ENCODE measurements at regions not wholly inside any gene's neighbourhood (a gene's known extent, or its start where the extent isn't known, plus 50 kb on each side); places are given as distances from the start of the nearest gene placed in this dataset.

DNA sequence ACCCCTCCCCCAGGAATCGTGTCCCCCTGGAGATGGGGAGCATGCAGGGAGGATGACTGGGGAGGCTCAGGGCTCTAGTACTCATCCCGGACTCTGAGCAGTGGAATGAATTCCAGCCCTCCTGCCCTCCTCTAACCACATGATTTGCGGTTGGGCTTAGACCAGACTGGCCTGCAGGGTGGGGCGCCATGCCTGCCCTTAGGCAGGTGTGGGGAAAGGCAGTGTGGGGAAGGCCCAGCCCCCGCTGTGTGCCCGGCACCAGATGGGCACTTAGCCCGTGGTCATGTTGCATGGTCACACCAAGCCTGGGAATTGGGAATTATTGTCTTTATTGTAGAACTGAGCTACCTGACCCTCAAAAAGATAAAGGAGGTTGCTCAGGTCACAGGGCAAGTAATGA, 283.8 kb downstream of the TLE3 start:
- no peaks in the 10 kb centered on the region for H3K36me3 Mint-ChIP-seq (ENCODE audit: low read depth)
- TF ChIP-seq, protein P1, sequence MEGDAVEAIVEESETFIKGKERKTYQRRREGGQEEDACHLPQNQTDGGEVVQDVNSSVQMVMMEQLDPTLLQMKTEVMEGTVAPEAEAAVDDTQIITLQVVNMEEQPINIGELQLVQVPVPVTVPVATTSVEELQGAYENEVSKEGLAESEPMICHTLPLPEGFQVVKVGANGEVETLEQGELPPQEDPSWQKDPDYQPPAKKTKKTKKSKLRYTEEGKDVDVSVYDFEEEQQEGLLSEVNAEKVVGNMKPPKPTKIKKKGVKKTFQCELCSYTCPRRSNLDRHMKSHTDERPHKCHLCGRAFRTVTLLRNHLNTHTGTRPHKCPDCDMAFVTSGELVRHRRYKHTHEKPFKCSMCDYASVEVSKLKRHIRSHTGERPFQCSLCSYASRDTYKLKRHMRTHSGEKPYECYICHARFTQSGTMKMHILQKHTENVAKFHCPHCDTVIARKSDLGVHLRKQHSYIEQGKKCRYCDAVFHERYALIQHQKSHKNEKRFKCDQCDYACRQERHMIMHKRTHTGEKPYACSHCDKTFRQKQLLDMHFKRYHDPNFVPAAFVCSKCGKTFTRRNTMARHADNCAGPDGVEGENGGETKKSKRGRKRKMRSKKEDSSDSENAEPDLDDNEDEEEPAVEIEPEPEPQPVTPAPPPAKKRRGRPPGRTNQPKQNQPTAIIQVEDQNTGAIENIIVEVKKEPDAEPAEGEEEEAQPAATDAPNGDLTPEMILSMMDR (conservative IDR thresholded peaks at IDR 0.05): no peak
- DNase-seq (ENCODE audit: low read depth, low spot score): no peak
- peaks cover 13% of the 10 kb centered on the region for H3K27me3 Mint-ChIP-seq (ENCODE audit: low read depth)
- no peaks in the 10 kb centered on the region for H3K4me1 Mint-ChIP-seq
- H3K27ac Mint-ChIP-seq (ENCODE audit: unreplicated experiment): no peak overlapping the region
- no peaks in the 10 kb centered on the region for H3K9me3 Mint-ChIP-seq
- H3K4me3 Mint-ChIP-seq: no peak overlapping the region

DNA sequence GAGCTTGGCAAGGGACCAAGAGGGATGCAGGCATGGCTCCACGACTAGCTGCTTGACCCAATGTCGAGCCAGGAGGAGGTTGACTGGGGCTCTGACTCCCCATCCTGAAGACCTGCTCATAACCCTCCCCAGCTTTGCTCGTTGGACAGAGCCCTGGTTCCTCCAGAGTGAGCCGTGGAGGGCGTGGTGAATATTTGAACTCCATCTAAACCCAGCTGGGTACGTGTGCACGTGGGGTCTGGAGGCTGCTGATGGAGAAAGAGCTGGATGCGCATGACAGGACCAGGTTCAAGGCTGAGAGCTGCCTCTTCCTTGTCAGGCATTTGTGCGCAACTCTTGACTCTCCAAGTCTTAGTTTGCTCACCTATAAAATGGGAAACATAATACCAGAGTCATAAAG, 282.8 kb downstream of the TLE3 start:
- Mint-ChIP-seq H3K36me3 (ENCODE audit: low read depth) (no peaks in the 10 kb centered on the region), H3K9me3 (no peaks in the 10 kb centered on the region), H3K27me3 (ENCODE audit: low read depth) (peaks cover 17% of the 10 kb centered on the region), H3K4me1 (no peaks in the 10 kb centered on the region), H3K4me3 (no peak overlapping the region), H3K27ac (ENCODE audit: unreplicated experiment) (no peak overlapping the region)
- DNase-seq (ENCODE audit: low read depth, low spot score): no peak
- TF ChIP-seq, protein P1 (conservative IDR thresholded peaks at IDR 0.05): no peak

DNA sequence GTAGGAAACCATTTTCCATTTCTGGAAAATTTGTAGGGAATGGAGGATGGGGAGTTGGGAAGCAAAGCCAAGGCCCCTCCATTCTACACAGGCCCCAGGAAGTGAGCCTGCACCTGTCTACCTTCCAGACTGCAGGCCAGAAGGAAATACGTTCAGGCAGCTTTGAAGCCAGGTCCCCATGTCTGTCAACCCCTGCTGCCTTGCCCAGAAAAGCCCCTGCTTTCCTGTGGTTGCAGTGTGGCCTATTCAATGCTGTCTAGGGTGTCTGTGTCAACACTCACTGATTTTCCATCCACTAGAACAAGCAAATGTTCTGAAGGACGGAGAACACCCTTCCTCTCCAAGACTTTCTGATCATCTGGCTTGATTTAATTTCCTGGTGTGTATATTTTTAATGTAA, 281.9 kb downstream of the TLE3 start:
- peaks cover 22% of the 10 kb centered on the region for H3K27me3 Mint-ChIP-seq (ENCODE audit: low read depth)
- H3K36me3 Mint-ChIP-seq (ENCODE audit: low read depth): no peaks in the 10 kb centered on the region
- H3K27ac Mint-ChIP-seq (ENCODE audit: unreplicated experiment): no peak overlapping the region
- no peak for DNase-seq (ENCODE audit: low read depth, low spot score)
- H3K4me1 Mint-ChIP-seq: no peaks in the 10 kb centered on the region
- no peaks in the 10 kb centered on the region for H3K9me3 Mint-ChIP-seq
- H3K4me3 Mint-ChIP-seq: no peak overlapping the region
- TF ChIP-seq, protein P1 (conservative IDR thresholded peaks at IDR 0.05): no peak

DNA sequence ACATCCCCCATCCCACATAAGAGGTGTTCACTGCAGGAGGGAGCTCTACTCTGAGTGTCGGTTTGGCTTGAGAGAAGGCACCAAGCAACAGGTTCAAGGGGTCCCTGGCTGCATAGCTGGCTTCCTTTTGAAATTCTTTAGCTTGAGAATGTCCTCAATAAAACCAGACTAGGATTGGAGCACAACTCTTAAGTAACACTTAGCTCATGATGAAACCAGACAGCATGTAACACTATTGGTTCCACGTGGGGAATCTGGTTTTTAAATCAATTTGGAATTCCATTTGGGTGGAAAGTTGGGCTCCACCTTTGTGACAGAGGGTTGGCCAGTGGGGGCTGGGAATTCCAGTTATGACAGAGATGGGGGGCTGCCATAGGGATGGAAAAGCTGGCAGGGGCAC, 281.2 kb downstream of the TLE3 start:
- no peaks in the 10 kb centered on the region for H3K4me1 Mint-ChIP-seq
- no peak for DNase-seq (ENCODE audit: low read depth, low spot score)
- TF ChIP-seq, protein P1 (conservative IDR thresholded peaks at IDR 0.05): no peak
- H3K9me3 Mint-ChIP-seq: no peaks in the 10 kb centered on the region
- peaks cover 24% of the 10 kb centered on the region for H3K27me3 Mint-ChIP-seq (ENCODE audit: low read depth)
- no peak overlapping the region for H3K4me3 Mint-ChIP-seq
- no peaks in the 10 kb centered on the region for H3K36me3 Mint-ChIP-seq (ENCODE audit: low read depth)
- H3K27ac Mint-ChIP-seq (ENCODE audit: unreplicated experiment): no peak overlapping the region

DNA sequence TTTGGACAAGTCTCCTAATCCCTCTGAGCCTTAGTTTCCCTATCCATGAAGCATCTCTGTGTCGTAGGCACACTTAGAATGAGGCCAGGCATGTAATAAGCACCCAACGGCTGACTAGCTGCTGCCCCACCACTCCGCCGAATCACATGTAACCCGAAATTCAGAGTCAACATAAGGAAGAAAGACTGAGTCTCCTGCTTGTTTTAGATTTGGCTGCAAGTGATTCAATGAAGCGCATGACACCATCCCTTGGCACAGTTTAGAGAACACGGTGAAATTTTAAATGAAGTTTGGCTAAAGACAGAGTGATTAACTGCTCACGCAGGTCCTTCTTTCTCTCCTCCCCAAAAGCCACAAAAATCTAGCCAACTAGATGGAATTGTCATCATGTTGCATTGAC, 279.2 kb downstream of the TLE3 start:
- TF ChIP-seq, protein P1 (conservative IDR thresholded peaks at IDR 0.05): no peak
- H3K9me3 Mint-ChIP-seq: no peaks in the 10 kb centered on the region
- no peak for DNase-seq (ENCODE audit: low read depth, low spot score)
- H3K36me3 Mint-ChIP-seq (ENCODE audit: low read depth): no peaks in the 10 kb centered on the region
- H3K27ac Mint-ChIP-seq (ENCODE audit: unreplicated experiment): no peak overlapping the region
- H3K4me1 Mint-ChIP-seq: no peaks in the 10 kb centered on the region
- peaks cover 20% of the 10 kb centered on the region for H3K27me3 Mint-ChIP-seq (ENCODE audit: low read depth)
- no peak overlapping the region for H3K4me3 Mint-ChIP-seq

DNA sequence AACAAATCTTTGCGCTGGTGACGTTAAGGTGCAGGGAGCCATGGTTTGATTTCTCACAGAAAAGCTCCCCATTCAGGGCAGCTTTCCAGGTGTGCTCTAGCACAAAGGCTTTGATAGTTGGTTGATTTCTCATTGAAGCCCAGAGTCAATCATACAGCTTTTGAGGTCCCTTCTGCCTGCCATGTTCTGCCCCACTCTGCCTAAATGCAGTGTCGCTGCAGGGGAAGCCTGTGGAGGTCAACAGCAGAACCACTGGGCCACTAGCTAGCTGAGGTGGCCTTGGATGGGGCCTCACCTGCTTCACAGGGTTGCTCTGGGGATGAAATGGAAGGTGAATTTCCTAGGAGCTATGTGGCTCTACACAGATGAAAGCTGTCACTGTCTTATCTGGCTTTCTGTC, 278.3 kb downstream of the TLE3 start:
- TF ChIP-seq, protein P1 (conservative IDR thresholded peaks at IDR 0.05): no peak
- H3K27me3 Mint-ChIP-seq (ENCODE audit: low read depth): peaks cover 20% of the 10 kb centered on the region

More for the DNA sequence above, 278.3 kb downstream of the TLE3 start:
- H3K27ac Mint-ChIP-seq (ENCODE audit: unreplicated experiment): no peak overlapping the region
- H3K4me1 Mint-ChIP-seq: peaks cover 4% of the 10 kb centered on the region
- no peak for DNase-seq (ENCODE audit: low read depth, low spot score)
- no peaks in the 10 kb centered on the region for H3K9me3 Mint-ChIP-seq
- no peak overlapping the region for H3K4me3 Mint-ChIP-seq
- H3K36me3 Mint-ChIP-seq (ENCODE audit: low read depth): no peaks in the 10 kb centered on the region
